H9 (cell line): ENCODE measurements at regions not wholly inside any gene's neighbourhood (a gene's known extent, or its start where the extent isn't known, plus 50 kb on each side); places are given as distances from the start of the nearest gene placed in this dataset.

Source experiments
- DNase-seq: peaks from one replicate; pipeline ENCODE4 v3.0.0-alpha.2; 2017
- H2AFZ ChIP-seq: one replicate; pipeline ENCODE4 v1.6.1; 2013; ENCODE audit warnings: mild to moderate bottlenecking, low read length, control low read depth, moderate library complexity
- H2AK5ac ChIP-seq: 2 replicates; pipeline ENCODE4 v1.6.1; 2013; ENCODE audit warnings: low read length, control low read depth, mixed read lengths; ENCODE audit not compliant: insufficient read length
- H2BK120ac ChIP-seq: one replicate; pipeline ENCODE4 v1.6.1; 2013; ENCODE audit warnings: low read depth, mild to moderate bottlenecking, low read length, control low read depth, inconsistent platforms; ENCODE audit not compliant: poor library complexity, severe bottlenecking
- H2BK12ac ChIP-seq: 2 replicates; pipeline ENCODE4 v1.6.1; 2013; ENCODE audit warnings: low read length, control low read depth, mixed read lengths, low read depth; ENCODE audit not compliant: insufficient read length
- H2BK15ac ChIP-seq: 2 replicates; pipeline ENCODE4 v1.6.1; 2013; ENCODE audit warnings: low read depth, low read length, control low read depth
- H2BK20ac ChIP-seq: one replicate; pipeline ENCODE4 v1.6.1; 2013; ENCODE audit warnings: low read depth, mild to moderate bottlenecking, low read length, control low read depth, inconsistent platforms; ENCODE audit not compliant: poor library complexity, severe bottlenecking
- H2BK5ac ChIP-seq: 2 replicates; pipeline ENCODE4 v1.6.1; 2013; ENCODE audit warnings: low read length, control low read depth, mixed read lengths; ENCODE audit not compliant: insufficient read length
- H3K14ac ChIP-seq: 2 replicates; pipeline ENCODE4 v1.6.1; 2013; ENCODE audit warnings: low read length, control low read depth; ENCODE audit not compliant: insufficient read depth
- H3K18ac ChIP-seq: 2 replicates; pipeline ENCODE4 v1.6.1; 2013; ENCODE audit warnings: low read depth, mild to moderate bottlenecking, mixed read lengths, low read length, control low read depth; ENCODE audit not compliant: insufficient read length
- H3K23ac ChIP-seq: 2 replicates; pipeline ENCODE4 v1.6.1; 2013; ENCODE audit warnings: low read length, control low read depth, mixed read lengths, low read depth; ENCODE audit not compliant: insufficient read length
- H3K23me2 ChIP-seq: 2 replicates; pipeline ENCODE4 v1.6.1; 2013; ENCODE audit warnings: low read depth, mild to moderate bottlenecking, mixed read lengths, low read length, control low read depth; ENCODE audit not compliant: insufficient read length, poor library complexity, severe bottlenecking
- H3K27ac ChIP-seq: 2 replicates; pipeline ENCODE4 v1.5.1; 2013; ENCODE audit warnings: low read length, control low read depth, mixed read lengths, low read depth; ENCODE audit not compliant: insufficient read length
- H3K27me3 ChIP-seq: 2 replicates; pipeline ENCODE4 v1.6.1; 2013; ENCODE audit warnings: low read length, control low read depth, inconsistent platforms; ENCODE audit not compliant: insufficient read depth
- H3K4ac ChIP-seq: 2 replicates; pipeline ENCODE4 v1.6.1; 2013; ENCODE audit warnings: low read depth, mild to moderate bottlenecking, control low read depth, inconsistent platforms, low read length, moderate library complexity
- H3K4me1 ChIP-seq: 2 replicates; pipeline ENCODE4 v1.6.1; 2013; ENCODE audit warnings: low read length, control low read depth, inconsistent platforms; ENCODE audit not compliant: insufficient read depth
- H3K4me2 ChIP-seq: 2 replicates; pipeline ENCODE4 v1.6.1; 2013; ENCODE audit warnings: low read length, control low read depth, mixed read lengths; ENCODE audit not compliant: insufficient read length, insufficient read depth
- H3K56ac ChIP-seq: 2 replicates; pipeline ENCODE4 v1.6.1; 2013; ENCODE audit warnings: low read depth, mild to moderate bottlenecking, mixed read lengths, low read length, control low read depth; ENCODE audit not compliant: insufficient read length
- H3K79me1 ChIP-seq: 2 replicates; pipeline ENCODE4 v1.6.1; 2013; ENCODE audit warnings: low read depth, mild to moderate bottlenecking, moderate library complexity, low read length, control low read depth, inconsistent platforms; ENCODE audit not compliant: insufficient read depth, poor library complexity, severe bottlenecking
- H3K79me2 ChIP-seq: 2 replicates; pipeline ENCODE4 v1.6.1; 2013; ENCODE audit warnings: low read length, control low read depth, inconsistent platforms; ENCODE audit not compliant: insufficient read depth
- H3K9ac ChIP-seq: 2 replicates; pipeline ENCODE4 v1.6.1; 2013; ENCODE audit warnings: low read length, control low read depth, mixed read lengths; ENCODE audit not compliant: insufficient read length; ENCODE audit errors: extremely low read depth
- H3K9me3 ChIP-seq: one replicate; pipeline ENCODE4 v1.6.1; 2013; ENCODE audit warnings: low read depth, low read length, inconsistent platforms; ENCODE audit not compliant: control insufficient read depth
- H3T11ph ChIP-seq: one replicate; pipeline ENCODE4 v1.6.1; 2013; ENCODE audit warnings: mild to moderate bottlenecking, low read length, control low read depth, inconsistent platforms
- H4K20me1 ChIP-seq: one replicate; pipeline ENCODE4 v1.6.1; 2013; ENCODE audit not compliant: control insufficient read depth, insufficient read length, insufficient read depth
- H4K5ac ChIP-seq: 2 replicates; pipeline ENCODE4 v1.6.1; 2013; ENCODE audit warnings: low read depth, mild to moderate bottlenecking, mixed read lengths, low read length, control low read depth; ENCODE audit not compliant: insufficient read length
- H4K8ac ChIP-seq: replicated peaks from 2 replicates; pipeline ENCODE4 v1.6.1; 2013; ENCODE audit warnings: low read length, control low read depth, mixed read lengths, low read depth; ENCODE audit not compliant: insufficient read length
- H4K91ac ChIP-seq: 2 replicates; pipeline ENCODE4 v1.6.1; 2013; ENCODE audit warnings: low read depth, mild to moderate bottlenecking, moderate library complexity, mixed read lengths, low read length, control low read depth; ENCODE audit not compliant: insufficient read length
- H3K27ac Mint-ChIP-seq, 3 experiments: 2 replicates in 2 of 3; 3 replicates in 1 of 3; pipeline ENCODE4 v1.8.0; 2020 to 2021; ENCODE audit warnings: mixed read lengths in 3 of 3, mild to moderate bottlenecking in 1 of 3, moderate library complexity in 1 of 3
- H3K27me3 Mint-ChIP-seq: 2 replicates; pipeline ENCODE4 v1.8.0; 2021; ENCODE audit warnings: low read depth, mild to moderate bottlenecking, moderate library complexity, mixed read lengths
- H3K36me3 Mint-ChIP-seq, 3 experiments: 2 replicates in 2 of 3; 3 replicates in 1 of 3; pipeline ENCODE4 v1.8.0; 2020 to 2021; ENCODE audit warnings: low read depth in 3 of 3, mixed read lengths in 3 of 3; ENCODE audit not compliant: insufficient read depth in 1 of 3
- H3K4me1 Mint-ChIP-seq, 2 experiments: 2 replicates each; pipeline ENCODE4 v1.8.0; 2020; ENCODE audit warnings: mixed read lengths in 2 of 2
- H3K4me3 Mint-ChIP-seq, 2 experiments: 2 replicates in 1 of 2; 3 replicates in 1 of 2; pipeline ENCODE4 v1.8.0; 2020 to 2021; ENCODE audit warnings: mild to moderate bottlenecking in 2 of 2, mixed read lengths in 2 of 2, moderate library complexity in 1 of 2
- H3K9me3 Mint-ChIP-seq, 2 experiments: 2 replicates in 1 of 2; 3 replicates in 1 of 2; pipeline ENCODE4 v1.8.0; 2020; ENCODE audit warnings: mild to moderate bottlenecking in 2 of 2, mixed read lengths in 2 of 2, moderate library complexity in 1 of 2
- WGBS: extraction: QIAGEN DNeasy Blood & Tissue Kit; methylation state at CpG from one replicate; pipeline ENCODE4 v1.1.7; 2013; ENCODE audit warnings: missing lambda C conversion rate, low lambda C conversion rate, mixed read lengths; ENCODE audit not compliant: insufficient read length; ENCODE audit errors: extremely low coverage; 5-methylcytosine and 5-hydroxymethylcytosine counted together
- TF ChIP-seq, protein P1 (sequence below): fragments of 200-600 bp; sonication (generic); conservative IDR thresholded peaks from 3 replicates; pipeline ENCODE4 v1.8.0; 2021; ENCODE audit warnings: antibody characterized with exemption, mild to moderate bottlenecking

- H3K18ac ChIP-seq = no peak overlapping the region
Observed at GRCh38 chr2:236334122-236334876, 70.1 kb upstream of the ASB18 start.

More at GRCh38 chr2:236334122-236334876, 70.1 kb upstream of the ASB18 start:
- H3K27me3 ChIP-seq = no peaks in the 10 kb centered on the region
- H2BK20ac ChIP-seq = no peak overlapping the region
- H2BK120ac ChIP-seq = no peak overlapping the region
- Mint-ChIP-seq H3K27ac (no peak overlapping the region), H3K4me3 (no peak overlapping the region), H3K4me1 (peaks cover 7 to 8% of the 10 kb centered on the region in 2 experiments), H3K9me3 (peaks cover 3 to 4% of the 10 kb centered on the region in 2 experiments; a peak in 1 of 5 replicates), H3K36me3 (peaks cover 0 to 5% (median 1%) of the 10 kb centered on the region in 3 experiments; a peak in 3 of 7 replicates), H3K27me3 (no peaks in the 10 kb centered on the region)
- no peak overlapping the region for H2BK15ac ChIP-seq
- H3T11ph ChIP-seq = no peak overlapping the region
- no CpG with 5 or more reads among the region's 10 CpGs for WGBS
- no peak overlapping the region for H3K9ac ChIP-seq
- TF ChIP-seq, protein P1, sequence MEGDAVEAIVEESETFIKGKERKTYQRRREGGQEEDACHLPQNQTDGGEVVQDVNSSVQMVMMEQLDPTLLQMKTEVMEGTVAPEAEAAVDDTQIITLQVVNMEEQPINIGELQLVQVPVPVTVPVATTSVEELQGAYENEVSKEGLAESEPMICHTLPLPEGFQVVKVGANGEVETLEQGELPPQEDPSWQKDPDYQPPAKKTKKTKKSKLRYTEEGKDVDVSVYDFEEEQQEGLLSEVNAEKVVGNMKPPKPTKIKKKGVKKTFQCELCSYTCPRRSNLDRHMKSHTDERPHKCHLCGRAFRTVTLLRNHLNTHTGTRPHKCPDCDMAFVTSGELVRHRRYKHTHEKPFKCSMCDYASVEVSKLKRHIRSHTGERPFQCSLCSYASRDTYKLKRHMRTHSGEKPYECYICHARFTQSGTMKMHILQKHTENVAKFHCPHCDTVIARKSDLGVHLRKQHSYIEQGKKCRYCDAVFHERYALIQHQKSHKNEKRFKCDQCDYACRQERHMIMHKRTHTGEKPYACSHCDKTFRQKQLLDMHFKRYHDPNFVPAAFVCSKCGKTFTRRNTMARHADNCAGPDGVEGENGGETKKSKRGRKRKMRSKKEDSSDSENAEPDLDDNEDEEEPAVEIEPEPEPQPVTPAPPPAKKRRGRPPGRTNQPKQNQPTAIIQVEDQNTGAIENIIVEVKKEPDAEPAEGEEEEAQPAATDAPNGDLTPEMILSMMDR = no peak
- no peaks in the 10 kb centered on the region for H3K79me1 ChIP-seq
- H3K56ac ChIP-seq = no peak overlapping the region
- DNase-seq = no peak
- H3K23me2 ChIP-seq = no peaks in the 10 kb centered on the region
- H3K4ac ChIP-seq = no peak overlapping the region
- no peak overlapping the region for H4K5ac ChIP-seq
- H3K4me2 ChIP-seq = no peak overlapping the region
- H3K4me1 ChIP-seq = no peaks in the 10 kb centered on the region
- H3K27ac ChIP-seq = no peak overlapping the region
- no peak overlapping the region for H3K23ac ChIP-seq
- H2BK5ac ChIP-seq = no peak overlapping the region
- H2AK5ac ChIP-seq = no peak overlapping the region
- H4K8ac ChIP-seq = no peak overlapping the region
- H2BK12ac ChIP-seq = no peak overlapping the region
- H2AFZ ChIP-seq = no peak overlapping the region
- no peaks in the 10 kb centered on the region for H3K9me3 ChIP-seq
- H4K91ac ChIP-seq = no peak overlapping the region
- no peaks in the 10 kb centered on the region for H4K20me1 ChIP-seq
- H3K14ac ChIP-seq = no peak overlapping the region
- no peaks in the 10 kb centered on the region for H3K79me2 ChIP-seq
